ENCODE measurements at regions not wholly inside any gene's neighbourhood (a gene's known extent, or its start where the extent isn't known, plus 50 kb on each side); places are given as distances from the start of the nearest gene placed in this dataset.
A peak's percentile ranks its signal among the peaks of the same experiment; 100 is the strongest.

DNA sequence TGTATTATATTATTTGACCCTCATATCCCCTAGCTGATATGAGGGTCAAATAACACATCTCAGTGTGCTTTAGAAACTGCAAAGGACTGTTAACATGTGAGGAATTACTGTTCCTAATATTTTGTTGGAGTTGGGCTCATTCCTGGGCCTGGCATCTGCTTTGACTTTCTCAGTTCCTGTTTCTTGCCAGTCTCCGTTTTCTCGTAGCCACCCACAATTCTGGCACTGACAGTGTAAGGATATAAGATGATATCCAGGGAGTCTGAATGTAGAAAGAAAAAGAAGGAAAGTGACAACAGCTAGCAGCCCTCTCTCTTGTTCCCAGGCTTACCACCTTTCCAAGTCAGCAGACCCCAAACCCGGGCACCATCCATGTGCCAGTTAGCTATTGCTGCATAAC is 54.4 kb upstream of the SCMH1 start:
- Mint-ChIP-seq H3K4me1 (no peaks in the 10 kb centered on the region), H3K27me3 (ENCODE audit: low read depth) (peaks cover 26% of the 10 kb centered on the region), H3K27ac (no peak overlapping the region), H3K9me3 (no peaks in the 10 kb centered on the region), H3K4me3 (no peak overlapping the region), H3K36me3 (ENCODE audit: insufficient read depth in 1 of 3, low read depth in 3 of 3) (no peaks in the 10 kb centered on the region)
- Histone ChIP-seq H3K56ac (ENCODE audit: insufficient read length, low read depth, low read length) (no peak overlapping the region), H3K4ac (ENCODE audit: low read depth, low read length) (no peak overlapping the region), H4K8ac (replicated peaks; ENCODE audit: insufficient read length, low read depth, low read length) (no peak overlapping the region), H2BK12ac (ENCODE audit: insufficient read length, low read depth, low read length) (no peak overlapping the region), H3K14ac (ENCODE audit: insufficient read depth, low read length) (no peak overlapping the region), H2BK120ac (ENCODE audit: low read depth, low read length, poor library complexity, severe bottlenecking) (no peak overlapping the region), H3K9me3 (ENCODE audit: control insufficient read depth, low read depth, low read length) (no peaks in the 10 kb centered on the region), H4K91ac (ENCODE audit: insufficient read length, low read depth, low read length) (no peak overlapping the region), H3K23ac (ENCODE audit: insufficient read length, low read depth, low read length) (no peak overlapping the region), H2BK20ac (ENCODE audit: low read depth, low read length, poor library complexity, severe bottlenecking) (no peak overlapping the region), H3K27me3 (ENCODE audit: insufficient read depth, low read length) (no peaks in the 10 kb centered on the region), H4K20me1 (ENCODE audit: control insufficient read depth, insufficient read depth, insufficient read length) (no peaks in the 10 kb centered on the region), H3K18ac (ENCODE audit: insufficient read length, low read depth, low read length) (no peak overlapping the region), H3K27ac (ENCODE audit: insufficient read length, low read depth, low read length) (no peak overlapping the region), H2AFZ (ENCODE audit: low read length) (no peak overlapping the region), H3K79me2 (ENCODE audit: insufficient read depth, low read length) (no peaks in the 10 kb centered on the region), H3T11ph (ENCODE audit: low read length) (no peak overlapping the region), H3K4me1 (ENCODE audit: insufficient read depth, low read length) (no peaks in the 10 kb centered on the region), H3K79me1 (ENCODE audit: insufficient read depth, low read depth, low read length, poor library complexity, severe bottlenecking) (no peaks in the 10 kb centered on the region), H4K5ac (ENCODE audit: insufficient read length, low read depth, low read length) (no peak overlapping the region), H3K23me2 (ENCODE audit: insufficient read length, low read depth, low read length, poor library complexity, severe bottlenecking) (no peaks in the 10 kb centered on the region), H2BK5ac (ENCODE audit: insufficient read length, low read length) (no peak overlapping the region), H2AK5ac (ENCODE audit: insufficient read length, low read length) (no peak overlapping the region), H3K9ac (ENCODE audit: extremely low read depth, insufficient read length, low read length) (no peak overlapping the region), H2BK15ac (ENCODE audit: low read depth, low read length) (no peak overlapping the region), H3K4me2 (ENCODE audit: insufficient read depth, insufficient read length, low read length) (no peak overlapping the region)
- peak; percentile 0 for DNase-seq
- TF ChIP-seq, protein P1, sequence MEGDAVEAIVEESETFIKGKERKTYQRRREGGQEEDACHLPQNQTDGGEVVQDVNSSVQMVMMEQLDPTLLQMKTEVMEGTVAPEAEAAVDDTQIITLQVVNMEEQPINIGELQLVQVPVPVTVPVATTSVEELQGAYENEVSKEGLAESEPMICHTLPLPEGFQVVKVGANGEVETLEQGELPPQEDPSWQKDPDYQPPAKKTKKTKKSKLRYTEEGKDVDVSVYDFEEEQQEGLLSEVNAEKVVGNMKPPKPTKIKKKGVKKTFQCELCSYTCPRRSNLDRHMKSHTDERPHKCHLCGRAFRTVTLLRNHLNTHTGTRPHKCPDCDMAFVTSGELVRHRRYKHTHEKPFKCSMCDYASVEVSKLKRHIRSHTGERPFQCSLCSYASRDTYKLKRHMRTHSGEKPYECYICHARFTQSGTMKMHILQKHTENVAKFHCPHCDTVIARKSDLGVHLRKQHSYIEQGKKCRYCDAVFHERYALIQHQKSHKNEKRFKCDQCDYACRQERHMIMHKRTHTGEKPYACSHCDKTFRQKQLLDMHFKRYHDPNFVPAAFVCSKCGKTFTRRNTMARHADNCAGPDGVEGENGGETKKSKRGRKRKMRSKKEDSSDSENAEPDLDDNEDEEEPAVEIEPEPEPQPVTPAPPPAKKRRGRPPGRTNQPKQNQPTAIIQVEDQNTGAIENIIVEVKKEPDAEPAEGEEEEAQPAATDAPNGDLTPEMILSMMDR (conservative IDR thresholded peaks at IDR 0.05), result no peak
- no CpG with 5 or more reads among the region's 3 CpGs for WGBS (ENCODE audit: extremely low coverage, insufficient read length, low lambda C conversion rate)
